Kidney (tissue), 13 donors: ENCODE measurements at regions not wholly inside any gene's neighbourhood (a gene's known extent, or its start where the extent isn't known, plus 50 kb on each side); places are given as distances from the start of the nearest gene placed in this dataset.

Source experiments
- DNase-seq, 5 donors: peaks; one replicate each; pipeline ENCODE4 v3.0.0-alpha.2; 2013 to 2020
- FAIRE-seq: peaks from 2 replicates; lab custom pipeline; 2012; peaks lifted over from hg19 to GRCh38; lab: Jason Lieb, UNC
- H3K27ac ChIP-seq, 2 donors: one replicate each; pipeline ENCODE4 v1.7.0; 2013; ENCODE audit warnings: low read depth in 2 of 2, low read length in 2 of 2, inconsistent platforms in 1 of 2
- H3K27me3 ChIP-seq: one replicate; pipeline ENCODE4 v1.7.1; 2013; ENCODE audit warnings: low read length, inconsistent platforms; ENCODE audit not compliant: control insufficient read depth, insufficient read depth
- H3K36me3 ChIP-seq, 3 donors: one replicate each; pipeline versions ENCODE4 v1.7.0 to v1.7.1; 2013; ENCODE audit warnings: low read length in 3 of 3, control low read depth in 1 of 3, inconsistent platforms in 1 of 3; ENCODE audit not compliant: insufficient read depth in 3 of 3, control insufficient read depth in 2 of 3
- H3K4me1 ChIP-seq, 3 donors: one replicate each; pipeline versions ENCODE4 v1.7.0 to v1.7.1; 2013; ENCODE audit warnings: low read length in 3 of 3, inconsistent platforms in 1 of 3, low read depth in 1 of 3; ENCODE audit not compliant: control insufficient read depth in 2 of 3, insufficient read depth in 2 of 3
- H3K4me3 ChIP-seq, 3 donors: one replicate each; pipeline versions ENCODE4 v1.7.0 to v1.8.1; 2013; ENCODE audit warnings: low read length in 3 of 3, control low read depth in 1 of 3, inconsistent platforms in 1 of 3
- H3K9ac ChIP-seq, 3 donors: one replicate each; pipeline versions ENCODE4 v1.7.0 to v1.7.1; 2013; ENCODE audit warnings: low read length in 3 of 3, control low read depth in 1 of 3, inconsistent platforms in 1 of 3
- H3K9me3 ChIP-seq, 3 donors: one replicate each; pipeline versions ENCODE4 v1.7.0 to v1.7.1; 2013; ENCODE audit warnings: low read length in 3 of 3, control low read depth in 1 of 3, inconsistent platforms in 1 of 3; ENCODE audit not compliant: control insufficient read depth in 2 of 3, insufficient read depth in 1 of 3
- CTCF ChIP-seq: IDR thresholded peaks from 3 replicates; pipeline ENCODE4 v1.5.1; 2012; ENCODE audit warnings: mild to moderate bottlenecking, moderate library complexity, borderline replicate concordance; ENCODE audit not compliant: insufficient read depth; ENCODE audit errors: extremely low read depth
- intact Hi-C: fragments of 100-400 bp; cut with DNase I; formaldehyde crosslinking; loops from one replicate; pipeline ENCODE4 v1.11.1; 2022
- donor health status: control.
- donor health status: control.
- donor health status: control.
- donor health status: control.
- donor health status: control.
- donor health status: DM: yes; HTN: yes; CAD: no.
- donor health status: Normal renal cell carcinoma (clear cell type).

- Histone ChIP-seq H3K27ac (no peak overlapping the region), H3K9ac (no peak overlapping the region), H3K36me3 (no peaks in the 10 kb centered on the region), H3K9me3 (no peaks in the 10 kb centered on the region), H3K27me3 (no peaks in the 10 kb centered on the region), H3K4me3 (no peak overlapping the region), H3K4me1 (no peaks in the 10 kb centered on the region)
- no peak for TF ChIP-seq CTCF
- intact Hi-C loops: no loop called here
- DNase-seq: no peak
- FAIRE-seq: no peak
Measured at GRCh38 chr2:207282916-207283315, 117.2 kb upstream of the KLF7 start.

- H3K9ac ChIP-seq: no peak overlapping the region
- no peaks in the 10 kb centered on the region for H3K36me3 ChIP-seq
- TF ChIP-seq CTCF: no peak
- intact Hi-C loops: no loop called here
- FAIRE-seq (no peak), DNase-seq (no peak)
- no peaks in the 10 kb centered on the region for H3K27me3 ChIP-seq
- no peaks in the 10 kb centered on the region for H3K9me3 ChIP-seq
- H3K4me1 ChIP-seq: no peaks in the 10 kb centered on the region
- no peak overlapping the region for H3K4me3 ChIP-seq
- H3K27ac ChIP-seq: no peak overlapping the region
Measured at GRCh38 chr2:207283356-207283755, 117.6 kb upstream of the KLF7 start.

- Histone ChIP-seq H3K4me1 (peaks cover 0 to 3% (median 0%) of the 10 kb centered on the region in 3 donors), H3K27me3 (no peaks in the 10 kb centered on the region), H3K36me3 (no peaks in the 10 kb centered on the region), H3K9me3 (no peaks in the 10 kb centered on the region), H3K4me3 (no peak overlapping the region), H3K9ac (no peak overlapping the region), H3K27ac (no peak overlapping the region)
- DNase-seq: no peak
- intact Hi-C loops: no loop called here
- no peak for FAIRE-seq
- no peak for TF ChIP-seq CTCF
Measured at GRCh38 chr2:207284556-207285472, 119.1 kb upstream of the KLF7 start.
